Pancreas (tissue), 10 donors: ENCODE measurements at regions not wholly inside any gene's neighbourhood (a gene's known extent, or its start where the extent isn't known, plus 50 kb on each side); places are given as distances from the start of the nearest gene placed in this dataset.

Experiments
- ATAC-seq, 4 donors: fragments of 200-7000 bp; cut with Tn5 transposase; one replicate each; pipeline versions ENCODE4 v1.8.0 to v1.9.1; 2020; ENCODE audit warnings: mild to moderate bottlenecking in 4 of 4, moderate library complexity in 4 of 4
- DNase-seq, 6 donors: peaks; one replicate each; pipeline ENCODE4 v3.0.0-alpha.2; 2020
- FAIRE-seq: peaks from 2 replicates; lab custom pipeline; 2012; peaks lifted over from hg19 to GRCh38; lab: Jason Lieb, UNC
- H3K27ac ChIP-seq, 4 donors: fragments of 200-600 bp; sonication (generic); 1 replicate in 3 of 4; 2 replicates in 1 of 4; pipeline versions ENCODE4 v1.5.0 to v1.8.0; 2020
- H3K27me3 ChIP-seq, 4 donors: fragments of 200-600 bp; one replicate each; pipeline ENCODE4 v1.8.0; 2021
- H3K36me3 ChIP-seq, 3 donors: fragments of 200-600 bp; sonication (generic) in 1 of 3; one replicate each; pipeline versions ENCODE4 v1.5.0 to v1.8.0; 2020 to 2021
- H3K4me1 ChIP-seq, 3 donors: fragments of 200-600 bp; one replicate each; pipeline ENCODE4 v1.8.0; 2021
- H3K4me3 ChIP-seq, 4 donors: fragments of 200-600 bp; sonication (generic) in 2 of 4; one replicate each; pipeline versions ENCODE4 v1.5.0 to v1.8.0; 2020 to 2021
- H3K9me3 ChIP-seq, 4 donors: fragments of 200-600 bp; one replicate each; pipeline ENCODE4 v1.8.0; 2021
- CTCF ChIP-seq, 4 donors: fragments of 200-600 bp; sonication (generic) in 3 of 4; IDR thresholded peaks; one replicate each; pipeline versions ENCODE4 v1.5.0 to v1.8.0; 2021; ENCODE audit warnings: antibody characterized with exemption in 4 of 4
- WGBS, 2 donors: extraction: QIAGEN DNeasy Blood & Tissue Kit; methylation state at CpG; one replicate each; pipeline ENCODE4 v1.1.7; 2013; 5-methylcytosine and 5-hydroxymethylcytosine counted together
- intact Hi-C, 3 donors: fragments of 100-400 bp; cut with DNase I; formaldehyde crosslinking; loops; one replicate each; pipeline versions ENCODE4 v1.11.1 to v1.14.2; 2022
- donor health status: healthy with polysubstance abuse.
- donor health status: DM: no; HTN: no; CAD: no; lungs with moderate emphysema.
- donor health status: DM: no; HTN: no; CAD: no.
- donor health status: control.
- donor health status: control.
- donor health status: Bipolar disorder and iron deficiency.
- donor health status: DM: yes; HTN: yes; CAD: no.
- donor health status: DM: no; HTN: no; CAD: no.
- donor health status: DM: no; HTN: no; CAD: no.
- donor health status: DM: yes; HTN: yes; CAD: no.

GRCh38 chr15:39336926-39337325 is 244.0 kb upstream of the THBS1 start:
- Histone ChIP-seq H3K4me1 (no peaks in the 10 kb centered on the region), H3K27me3 (no peaks in the 10 kb centered on the region), H3K9me3 (no peaks in the 10 kb centered on the region), H3K4me3 (no peak overlapping the region), H3K36me3 (no peaks in the 10 kb centered on the region), H3K27ac (no peak overlapping the region)
- 74 to 80% methylated on average over 5 of the region's 5 CpGs for WGBS, 2 donors
- no peak for FAIRE-seq
- no peak for ATAC-seq
- no peak for DNase-seq
- TF ChIP-seq CTCF (IDR thresholded peaks at IDR 0.05): no peak
- intact Hi-C loops: no loop called here

DNA sequence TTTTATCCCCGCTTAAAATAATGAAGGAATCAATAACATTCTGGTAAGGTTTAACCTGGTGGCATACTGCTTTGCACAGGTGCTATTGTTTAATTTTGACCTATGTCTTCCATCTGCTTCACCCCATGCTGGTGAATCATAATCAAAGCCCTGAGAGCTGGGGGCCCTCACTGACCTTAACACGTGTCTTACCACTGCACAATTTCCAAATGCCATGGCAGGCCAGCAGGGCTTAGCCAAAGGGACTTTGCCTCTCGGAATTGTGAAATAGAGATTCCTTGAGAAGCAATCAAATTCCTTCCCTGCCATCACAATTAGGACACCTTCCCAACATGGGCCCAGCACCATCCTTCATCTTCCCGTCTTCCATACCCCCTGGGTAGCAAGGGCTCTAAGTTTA is 242.6 kb upstream of the THBS1 start:
- H3K27me3 ChIP-seq: no peaks in the 10 kb centered on the region
- no peak for ATAC-seq
- H3K9me3 ChIP-seq: no peaks in the 10 kb centered on the region
- FAIRE-seq: no peak
- H3K27ac ChIP-seq: no peak overlapping the region
- H3K36me3 ChIP-seq: no peaks in the 10 kb centered on the region
- intact Hi-C loops: no loop called here
- no peaks in the 10 kb centered on the region for H3K4me1 ChIP-seq
- no peak for DNase-seq
- TF ChIP-seq CTCF (IDR thresholded peaks at IDR 0.05): no peak
- H3K4me3 ChIP-seq: no peak overlapping the region
- 74 to 86% methylated on average over 4 of the region's 4 CpGs for WGBS, 2 donors

- DNase-seq (no peak), FAIRE-seq (no peak)
Measured at GRCh38 chr15:39340903-39341645, 239.8 kb upstream of the THBS1 start.

GRCh38 chr15:39344662-39345141 is 236.2 kb upstream of the THBS1 start:
- no peaks in the 10 kb centered on the region for H3K36me3 ChIP-seq
- H3K4me3 ChIP-seq: no peak overlapping the region
- TF ChIP-seq CTCF (IDR thresholded peaks at IDR 0.05): no peak
- no peak overlapping the region for H3K27ac ChIP-seq
- no peaks in the 10 kb centered on the region for H3K9me3 ChIP-seq
- intact Hi-C loops: no loop called here
- ATAC-seq: no peak
- no peaks in the 10 kb centered on the region for H3K27me3 ChIP-seq
- no peaks in the 10 kb centered on the region for H3K4me1 ChIP-seq
- DNase-seq: no peak
- WGBS, 2 donors: 66 to 68% methylated on average over 3 of the region's 3 CpGs
- FAIRE-seq: no peak

More at GRCh38 chr15:39340903-39341645, 239.8 kb upstream of the THBS1 start:
- H3K4me1 ChIP-seq: no peaks in the 10 kb centered on the region
- H3K9me3 ChIP-seq: no peaks in the 10 kb centered on the region
- 84 to 85% methylated on average over 13 of the region's 13 CpGs for WGBS, 2 donors
- no peaks in the 10 kb centered on the region for H3K36me3 ChIP-seq
- H3K27ac ChIP-seq: no peak overlapping the region
- intact Hi-C loops: no loop called here
- no peak for TF ChIP-seq CTCF (IDR thresholded peaks at IDR 0.05)
- ATAC-seq: no peak
- H3K4me3 ChIP-seq: no peak overlapping the region
- no peaks in the 10 kb centered on the region for H3K27me3 ChIP-seq

DNA sequence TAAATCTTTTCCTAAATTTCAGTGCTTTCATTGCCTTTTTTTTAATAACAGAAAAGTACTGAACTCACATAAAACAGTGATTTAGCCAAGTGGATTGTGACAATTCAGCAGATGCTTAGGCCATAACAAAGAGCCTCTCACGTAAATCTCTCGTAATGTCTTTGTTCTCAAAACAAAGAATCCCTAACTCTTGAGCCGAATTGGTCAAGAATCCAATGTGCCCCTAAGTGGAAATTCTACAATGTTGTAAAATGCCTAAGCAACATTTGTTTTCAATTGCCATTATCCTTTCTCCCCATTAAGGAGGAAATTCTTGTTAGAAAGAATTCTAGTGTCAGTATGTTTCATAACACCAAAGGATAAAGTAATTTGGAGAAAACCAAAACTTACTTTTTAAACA is 235.7 kb upstream of the THBS1 start:
- no peak for TF ChIP-seq CTCF (IDR thresholded peaks at IDR 0.05)
- Histone ChIP-seq H3K27ac (no peak overlapping the region), H3K36me3 (no peaks in the 10 kb centered on the region), H3K27me3 (no peaks in the 10 kb centered on the region), H3K9me3 (no peaks in the 10 kb centered on the region), H3K4me1 (no peaks in the 10 kb centered on the region), H3K4me3 (no peak overlapping the region)
- intact Hi-C loops: no loop called here
- no peak for ATAC-seq
- no peak for DNase-seq
- WGBS, 2 donors: 56 to 62% methylated on average over 3 of the region's 3 CpGs
- no peak for FAIRE-seq
